Neural cell (in vitro differentiated cells): ENCODE measurements at regions not wholly inside any gene's neighbourhood (a gene's known extent, or its start where the extent isn't known, plus 50 kb on each side); places are given as distances from the start of the nearest gene placed in this dataset.

Source experiments
- H2AFZ ChIP-seq: fragments of 200-600, 300-800 bp; sonication (generic), shearing (Covaris generic); 2 replicates; pipeline ENCODE4 v1.6.0; 2014; ENCODE audit warnings: low read depth, mild to moderate bottlenecking, antibody characterized with exemption, low read length, moderate library complexity
- H3F3A ChIP-seq: fragments of 200-600 bp; shearing (Covaris generic); 2 replicates; pipeline ENCODE4 v1.6.1; 2016; ENCODE audit warnings: mild to moderate bottlenecking, moderate library complexity, mixed read lengths, antibody characterized with exemption, low read length; ENCODE audit not compliant: insufficient read depth, poor library complexity, severe bottlenecking
- H3K27ac ChIP-seq: fragments of 200-600, 300-800 bp; sonication (generic), shearing (Covaris generic); 2 replicates; pipeline ENCODE4 v1.5.1; 2014; ENCODE audit warnings: mild to moderate bottlenecking, low read length, moderate library complexity
- H3K27me3 ChIP-seq: fragments of 300-800, 200-600 bp; sonication (generic), shearing (Covaris generic); 2 replicates; pipeline ENCODE4 v1.6.0; 2014; ENCODE audit warnings: mild to moderate bottlenecking, low read depth, low read length, moderate library complexity; ENCODE audit not compliant: insufficient read depth
- H3K36me3 ChIP-seq: fragments of 300-800, 200-600 bp; sonication (generic), shearing (Covaris generic); 2 replicates; pipeline ENCODE4 v1.5.1; 2014; ENCODE audit warnings: mild to moderate bottlenecking, antibody characterized with exemption, low read length, moderate library complexity; ENCODE audit not compliant: insufficient read depth
- H3K4me2 ChIP-seq: fragments of 300-800, 200-600 bp; sonication (generic), shearing (Covaris generic); 2 replicates; pipeline ENCODE4 v1.6.0; 2014; ENCODE audit warnings: mild to moderate bottlenecking, low read length
- H3K4me3 ChIP-seq: fragments of 300-800, 200-600 bp; sonication (generic), shearing (Covaris generic); 2 replicates; pipeline ENCODE4 v1.5.1; 2014; ENCODE audit warnings: mild to moderate bottlenecking, low read length, moderate library complexity
- H3K79me2 ChIP-seq: fragments of 200-600 bp; shearing (Covaris generic); replicated peaks from 2 replicates; pipeline ENCODE4 v1.6.0; 2014; ENCODE audit warnings: mild to moderate bottlenecking, low read length, moderate library complexity; ENCODE audit not compliant: insufficient read depth
- H3K9ac ChIP-seq: fragments of 300-800, 200-600 bp; sonication (generic), shearing (Covaris generic); 2 replicates; pipeline ENCODE4 v1.6.1; 2016; ENCODE audit warnings: mild to moderate bottlenecking, low read length, mixed read lengths
- H3K9me2 ChIP-seq: fragments of 200-600 bp; shearing (Covaris generic); 2 replicates; pipeline ENCODE4 v1.6.1; 2016; ENCODE audit warnings: mild to moderate bottlenecking, low read length, mixed read lengths; ENCODE audit not compliant: insufficient read depth
- H3K9me3 ChIP-seq: fragments of 200-600, 300-800 bp; sonication (generic), shearing (Covaris generic); 2 replicates; pipeline ENCODE4 v1.6.1; 2016; ENCODE audit warnings: mild to moderate bottlenecking, mixed run types, low read length, moderate library complexity, mixed read lengths
- H4K20me1 ChIP-seq: fragments of 200-600 bp; shearing (Covaris generic); 2 replicates; pipeline ENCODE4 v1.6.1; 2016; ENCODE audit warnings: mild to moderate bottlenecking, mixed run types; ENCODE audit not compliant: insufficient read depth
- EP300 ChIP-seq: fragments of 450-650 bp; conservative IDR thresholded peaks from 2 replicates; pipeline ENCODE4 v1.6.1; 2014; ENCODE audit warnings: antibody characterized with exemption, mild to moderate bottlenecking, moderate library complexity; ENCODE audit not compliant: poor library complexity, severe bottlenecking
- EZH2 ChIP-seq: fragments of 200-600, 300-800 bp; shearing (Covaris generic), sonication (generic); IDR thresholded peaks from 2 replicates; pipeline ENCODE4 v1.6.1; 2014; ENCODE audit warnings: antibody characterized with exemption, low read length, borderline replicate concordance, mild to moderate bottlenecking; ENCODE audit not compliant: insufficient read depth, poor library complexity, severe bottlenecking
- MXI1 ChIP-seq: fragments of 450-650 bp; conservative IDR thresholded peaks from 2 replicates; pipeline ENCODE4 v1.6.1; 2014; ENCODE audit warnings: antibody characterized with exemption, mild to moderate bottlenecking; ENCODE audit not compliant: poor library complexity, severe bottlenecking
- POLR2AphosphoS5 ChIP-seq: IDR thresholded peaks from 2 replicates; pipeline ENCODE4 v1.6.1; 2012
- RAD21 ChIP-seq: fragments of 450-650 bp; conservative IDR thresholded peaks from 2 replicates; pipeline ENCODE4 v1.6.1; 2014; ENCODE audit warnings: antibody characterized with exemption, mild to moderate bottlenecking, moderate library complexity
- SMC3 ChIP-seq: fragments of 450-650 bp; conservative IDR thresholded peaks from 2 replicates; pipeline ENCODE4 v1.6.1; 2014; ENCODE audit warnings: antibody characterized with exemption, mild to moderate bottlenecking, moderate library complexity; ENCODE audit not compliant: poor library complexity
- TAF1 ChIP-seq: IDR thresholded peaks from 2 replicates; pipeline ENCODE4 v1.6.1; 2012; ENCODE audit warnings: low read depth
- TF ChIP-seq, protein P1 (sequence below): IDR thresholded peaks from 2 replicates; pipeline ENCODE4 v1.6.1; 2012; ENCODE audit warnings: borderline replicate concordance
- TF ChIP-seq, protein P2 (sequence below): fragments of 450-650 bp; IDR thresholded peaks from 2 replicates; pipeline ENCODE4 v1.5.1; 2014; ENCODE audit warnings: antibody characterized with exemption, mild to moderate bottlenecking, moderate library complexity; ENCODE audit not compliant: poor library complexity, severe bottlenecking

DNA sequence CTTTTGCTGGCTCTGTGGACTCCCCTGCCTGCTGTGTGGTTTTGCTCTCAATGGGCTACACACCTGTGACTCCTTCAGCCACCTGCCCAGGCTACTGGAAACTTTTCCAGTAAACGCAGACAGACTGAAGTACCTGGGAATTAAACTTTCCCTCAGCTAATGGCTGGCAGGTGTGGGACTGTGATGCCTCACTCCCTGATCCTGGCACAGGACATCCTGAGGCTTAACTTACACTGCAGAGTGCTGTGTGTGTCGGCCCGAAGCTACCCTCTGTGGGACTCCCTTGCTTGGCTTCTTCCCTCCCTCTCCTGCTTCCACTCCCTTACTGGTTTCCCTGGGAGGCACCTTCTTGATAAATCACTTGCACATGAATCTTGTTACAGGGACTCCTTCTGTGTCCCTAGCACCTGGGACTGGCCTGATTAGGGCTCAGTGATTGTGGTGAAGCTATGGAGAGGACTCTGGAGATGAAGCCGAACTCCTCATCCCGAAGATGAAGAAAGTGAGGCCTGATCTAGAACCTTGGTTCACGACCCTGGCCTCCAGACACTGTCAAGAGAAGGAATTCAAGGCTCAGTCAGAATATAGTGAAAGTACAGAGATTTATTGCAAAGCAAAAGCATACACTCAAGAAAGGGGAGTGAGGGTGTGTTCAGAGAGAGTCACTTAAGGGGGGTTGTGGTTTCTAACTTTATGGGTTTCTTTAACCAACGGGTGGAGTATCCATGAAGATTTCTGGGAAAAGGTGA, 113.4 kb upstream of the ALDH1B1 start:
- no peak overlapping the region for H3K4me2 ChIP-seq
- TF ChIP-seq TAF1 (no peak), MXI1 (no peak), SMC3 (no peak), EP300 (no peak), RAD21 (no peak), EZH2 (no peak), POLR2AphosphoS5 (no peak)
- TF ChIP-seq, protein P1, sequence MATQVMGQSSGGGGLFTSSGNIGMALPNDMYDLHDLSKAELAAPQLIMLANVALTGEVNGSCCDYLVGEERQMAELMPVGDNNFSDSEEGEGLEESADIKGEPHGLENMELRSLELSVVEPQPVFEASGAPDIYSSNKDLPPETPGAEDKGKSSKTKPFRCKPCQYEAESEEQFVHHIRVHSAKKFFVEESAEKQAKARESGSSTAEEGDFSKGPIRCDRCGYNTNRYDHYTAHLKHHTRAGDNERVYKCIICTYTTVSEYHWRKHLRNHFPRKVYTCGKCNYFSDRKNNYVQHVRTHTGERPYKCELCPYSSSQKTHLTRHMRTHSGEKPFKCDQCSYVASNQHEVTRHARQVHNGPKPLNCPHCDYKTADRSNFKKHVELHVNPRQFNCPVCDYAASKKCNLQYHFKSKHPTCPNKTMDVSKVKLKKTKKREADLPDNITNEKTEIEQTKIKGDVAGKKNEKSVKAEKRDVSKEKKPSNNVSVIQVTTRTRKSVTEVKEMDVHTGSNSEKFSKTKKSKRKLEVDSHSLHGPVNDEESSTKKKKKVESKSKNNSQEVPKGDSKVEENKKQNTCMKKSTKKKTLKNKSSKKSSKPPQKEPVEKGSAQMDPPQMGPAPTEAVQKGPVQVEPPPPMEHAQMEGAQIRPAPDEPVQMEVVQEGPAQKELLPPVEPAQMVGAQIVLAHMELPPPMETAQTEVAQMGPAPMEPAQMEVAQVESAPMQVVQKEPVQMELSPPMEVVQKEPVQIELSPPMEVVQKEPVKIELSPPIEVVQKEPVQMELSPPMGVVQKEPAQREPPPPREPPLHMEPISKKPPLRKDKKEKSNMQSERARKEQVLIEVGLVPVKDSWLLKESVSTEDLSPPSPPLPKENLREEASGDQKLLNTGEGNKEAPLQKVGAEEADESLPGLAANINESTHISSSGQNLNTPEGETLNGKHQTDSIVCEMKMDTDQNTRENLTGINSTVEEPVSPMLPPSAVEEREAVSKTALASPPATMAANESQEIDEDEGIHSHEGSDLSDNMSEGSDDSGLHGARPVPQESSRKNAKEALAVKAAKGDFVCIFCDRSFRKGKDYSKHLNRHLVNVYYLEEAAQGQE = no peak
- TF ChIP-seq, protein P2, sequence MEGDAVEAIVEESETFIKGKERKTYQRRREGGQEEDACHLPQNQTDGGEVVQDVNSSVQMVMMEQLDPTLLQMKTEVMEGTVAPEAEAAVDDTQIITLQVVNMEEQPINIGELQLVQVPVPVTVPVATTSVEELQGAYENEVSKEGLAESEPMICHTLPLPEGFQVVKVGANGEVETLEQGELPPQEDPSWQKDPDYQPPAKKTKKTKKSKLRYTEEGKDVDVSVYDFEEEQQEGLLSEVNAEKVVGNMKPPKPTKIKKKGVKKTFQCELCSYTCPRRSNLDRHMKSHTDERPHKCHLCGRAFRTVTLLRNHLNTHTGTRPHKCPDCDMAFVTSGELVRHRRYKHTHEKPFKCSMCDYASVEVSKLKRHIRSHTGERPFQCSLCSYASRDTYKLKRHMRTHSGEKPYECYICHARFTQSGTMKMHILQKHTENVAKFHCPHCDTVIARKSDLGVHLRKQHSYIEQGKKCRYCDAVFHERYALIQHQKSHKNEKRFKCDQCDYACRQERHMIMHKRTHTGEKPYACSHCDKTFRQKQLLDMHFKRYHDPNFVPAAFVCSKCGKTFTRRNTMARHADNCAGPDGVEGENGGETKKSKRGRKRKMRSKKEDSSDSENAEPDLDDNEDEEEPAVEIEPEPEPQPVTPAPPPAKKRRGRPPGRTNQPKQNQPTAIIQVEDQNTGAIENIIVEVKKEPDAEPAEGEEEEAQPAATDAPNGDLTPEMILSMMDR = no peak
- H3K36me3 ChIP-seq = no peaks in the 10 kb centered on the region
- H3K79me2 ChIP-seq = no peaks in the 10 kb centered on the region
- H3K9me3 ChIP-seq = no peaks in the 10 kb centered on the region
- no peak overlapping the region for H3K27ac ChIP-seq
- H2AFZ ChIP-seq = no peak overlapping the region
- H3K9me2 ChIP-seq = no peaks in the 10 kb centered on the region
- no peaks in the 10 kb centered on the region for H3K27me3 ChIP-seq
- H3K4me3 ChIP-seq = no peak overlapping the region
- H3F3A ChIP-seq = no peaks in the 10 kb centered on the region
- no peak overlapping the region for H3K9ac ChIP-seq
- H4K20me1 ChIP-seq = no peaks in the 10 kb centered on the region

DNA sequence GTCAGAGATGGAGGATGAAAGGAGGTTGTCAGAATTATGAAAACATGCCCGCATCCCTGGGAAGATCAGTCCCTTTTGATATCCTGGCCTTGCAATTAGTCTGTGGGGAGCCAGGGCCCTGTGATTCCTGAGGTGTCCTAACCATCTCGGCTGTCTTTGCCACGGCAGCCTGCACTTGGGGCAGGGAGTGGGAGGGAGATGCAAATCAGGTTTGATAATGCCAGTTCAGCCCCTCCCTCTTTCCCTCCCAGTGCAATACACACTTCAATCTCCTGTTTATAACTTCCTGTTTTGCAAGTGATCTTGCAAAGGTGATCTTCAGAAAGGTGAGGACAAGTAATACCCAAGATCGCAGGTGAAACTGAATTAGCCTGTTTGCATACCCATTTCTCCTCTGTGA, 114.0 kb upstream of the ALDH1B1 start:
- Histone ChIP-seq H2AFZ (no peak overlapping the region), H3K27ac (no peak overlapping the region)

More for the DNA sequence above, 114.0 kb upstream of the ALDH1B1 start:
- Histone ChIP-seq H3F3A (no peaks in the 10 kb centered on the region), H3K9me3 (no peaks in the 10 kb centered on the region), H3K27me3 (no peaks in the 10 kb centered on the region), H3K9ac (no peak overlapping the region), H3K9me2 (no peaks in the 10 kb centered on the region), H3K79me2 (no peaks in the 10 kb centered on the region), H3K4me3 (no peak overlapping the region), H4K20me1 (no peaks in the 10 kb centered on the region), H3K36me3 (no peaks in the 10 kb centered on the region), H3K4me2 (no peak overlapping the region)
- TF ChIP-seq RAD21 (no peak), EP300 (no peak), POLR2AphosphoS5 (no peak), EZH2 (no peak), TAF1 (no peak), SMC3 (no peak), MXI1 (no peak)
- TF ChIP-seq, protein P1 = no peak
- TF ChIP-seq, protein P2 = no peak
